ENCODE measurements at regions not wholly inside any gene's neighbourhood (a gene's known extent, or its start where the extent isn't known, plus 50 kb on each side); places are given as distances from the start of the nearest gene placed in this dataset.

- TF ChIP-seq, protein P1, sequence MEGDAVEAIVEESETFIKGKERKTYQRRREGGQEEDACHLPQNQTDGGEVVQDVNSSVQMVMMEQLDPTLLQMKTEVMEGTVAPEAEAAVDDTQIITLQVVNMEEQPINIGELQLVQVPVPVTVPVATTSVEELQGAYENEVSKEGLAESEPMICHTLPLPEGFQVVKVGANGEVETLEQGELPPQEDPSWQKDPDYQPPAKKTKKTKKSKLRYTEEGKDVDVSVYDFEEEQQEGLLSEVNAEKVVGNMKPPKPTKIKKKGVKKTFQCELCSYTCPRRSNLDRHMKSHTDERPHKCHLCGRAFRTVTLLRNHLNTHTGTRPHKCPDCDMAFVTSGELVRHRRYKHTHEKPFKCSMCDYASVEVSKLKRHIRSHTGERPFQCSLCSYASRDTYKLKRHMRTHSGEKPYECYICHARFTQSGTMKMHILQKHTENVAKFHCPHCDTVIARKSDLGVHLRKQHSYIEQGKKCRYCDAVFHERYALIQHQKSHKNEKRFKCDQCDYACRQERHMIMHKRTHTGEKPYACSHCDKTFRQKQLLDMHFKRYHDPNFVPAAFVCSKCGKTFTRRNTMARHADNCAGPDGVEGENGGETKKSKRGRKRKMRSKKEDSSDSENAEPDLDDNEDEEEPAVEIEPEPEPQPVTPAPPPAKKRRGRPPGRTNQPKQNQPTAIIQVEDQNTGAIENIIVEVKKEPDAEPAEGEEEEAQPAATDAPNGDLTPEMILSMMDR (IDR thresholded peaks at IDR 0.05) = no peak
- ATAC-seq (ENCODE audit: insufficient number of reproducible peaks, low FRiP score, low read depth) = no peak
- Histone ChIP-seq H3K4me3 (no peak overlapping the region), H3K27me3 (replicated peaks; ENCODE audit: insufficient read depth) (no peaks in the 10 kb centered on the region), H3K9me3 (no peaks in the 10 kb centered on the region), H3K36me3 (no peaks in the 10 kb centered on the region), H3K27ac (no peak overlapping the region), H3K4me1 (ENCODE audit: control insufficient read depth in 1 of 2, low read depth in 2 of 2) (peaks cover 0 to 22% of the 10 kb centered on the region in 2 donors)
- no peak for DNase-seq (ENCODE audit: low spot score)
Observed at GRCh38 chr6:115680621-115681020, 380.1 kb downstream of the FRK start.

GRCh38 chr6:115677198-115677597, 383.5 kb downstream of the FRK start:
- no peaks in the 10 kb centered on the region for H3K27me3 ChIP-seq (replicated peaks; ENCODE audit: insufficient read depth)
- no peak for ATAC-seq (ENCODE audit: insufficient number of reproducible peaks, low FRiP score, low read depth)
- H3K4me3 ChIP-seq = no peak overlapping the region
- H3K27ac ChIP-seq = no peak overlapping the region
- no peak for DNase-seq (ENCODE audit: low spot score)
- H3K36me3 ChIP-seq = no peaks in the 10 kb centered on the region
- H3K9me3 ChIP-seq = no peaks in the 10 kb centered on the region
- H3K4me1 ChIP-seq (ENCODE audit: control insufficient read depth in 1 of 2, low read depth in 2 of 2) = peaks cover 0 to 10% of the 10 kb centered on the region in 2 donors
- TF ChIP-seq, protein P1 (IDR thresholded peaks at IDR 0.05) = no peak

GRCh38 chr6:115675443-115675842, 385.2 kb downstream of the FRK start:
- H3K36me3 ChIP-seq = no peaks in the 10 kb centered on the region
- TF ChIP-seq, protein P1 (IDR thresholded peaks at IDR 0.05) = no peak
- no peak for DNase-seq (ENCODE audit: low spot score)
- H3K27me3 ChIP-seq (replicated peaks; ENCODE audit: insufficient read depth) = no peaks in the 10 kb centered on the region
- no peaks in the 10 kb centered on the region for H3K9me3 ChIP-seq
- no peak for ATAC-seq (ENCODE audit: insufficient number of reproducible peaks, low FRiP score, low read depth)
- peaks cover 0 to 6% of the 10 kb centered on the region in 2 donors for H3K4me1 ChIP-seq (ENCODE audit: control insufficient read depth in 1 of 2, low read depth in 2 of 2)
- no peak overlapping the region for H3K4me3 ChIP-seq
- H3K27ac ChIP-seq = no peak overlapping the region

- Histone ChIP-seq H3K27ac (no peak overlapping the region), H3K4me1 (ENCODE audit: control insufficient read depth in 1 of 2, low read depth in 2 of 2) (no peaks in the 10 kb centered on the region), H3K36me3 (no peaks in the 10 kb centered on the region), H3K27me3 (replicated peaks; ENCODE audit: insufficient read depth) (no peaks in the 10 kb centered on the region), H3K4me3 (no peak overlapping the region), H3K9me3 (no peaks in the 10 kb centered on the region)
- TF ChIP-seq, protein P1 (IDR thresholded peaks at IDR 0.05) = no peak
- no peak for ATAC-seq (ENCODE audit: insufficient number of reproducible peaks, low FRiP score, low read depth)
- DNase-seq (ENCODE audit: low spot score) = no peak
Observed at GRCh38 chr6:115668781-115669180, 391.9 kb downstream of the FRK start.

DNA sequence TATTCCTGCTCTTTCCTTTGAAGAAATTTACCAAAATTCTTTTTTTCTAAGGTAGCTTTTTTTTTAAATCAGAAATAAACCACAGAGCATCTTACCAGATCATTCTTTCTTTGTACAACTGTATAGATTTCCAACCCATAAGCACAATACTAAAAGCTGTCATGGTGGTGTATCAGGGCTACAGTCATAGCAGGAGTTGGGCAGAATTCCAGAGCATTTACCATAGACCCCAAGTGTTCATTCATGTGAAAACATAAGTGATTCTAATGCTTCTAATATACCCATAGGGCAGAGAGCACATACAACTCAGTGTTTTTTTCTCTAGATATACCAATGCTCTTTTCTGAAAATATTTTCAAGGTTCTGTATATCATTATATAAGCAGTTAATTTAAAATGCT, 392.5 kb downstream of the FRK start:
- DNase-seq (ENCODE audit: low spot score) (no peak), ATAC-seq (ENCODE audit: insufficient number of reproducible peaks, low FRiP score, low read depth) (no peak)
- TF ChIP-seq, protein P1 (IDR thresholded peaks at IDR 0.05) = no peak
- Histone ChIP-seq H3K4me1 (ENCODE audit: control insufficient read depth in 1 of 2, low read depth in 2 of 2) (no peaks in the 10 kb centered on the region), H3K4me3 (no peak overlapping the region), H3K27me3 (replicated peaks; ENCODE audit: insufficient read depth) (no peaks in the 10 kb centered on the region), H3K9me3 (no peaks in the 10 kb centered on the region), H3K27ac (no peak overlapping the region), H3K36me3 (no peaks in the 10 kb centered on the region)

Measured in thoracic aorta (tissue), 2 donors.